H1 (cell line): ENCODE measurements at regions not wholly inside any gene's neighbourhood (a gene's known extent, or its start where the extent isn't known, plus 50 kb on each side); places are given as distances from the start of the nearest gene placed in this dataset.

Source experiments
- CTCF ChIA-PET: fragments of 300-600 bp; sonication (Branson Sonifier 250); formaldehyde crosslinking; loops from one replicate; lab custom pipeline; 2021; ENCODE audit not compliant: partially characterized antibody; lab: Charles Lee
- POLR2A ChIA-PET: fragments of 300-600 bp; sonication (Branson Sonifier 250); formaldehyde crosslinking; loops from one replicate; lab custom pipeline; 2021; ENCODE audit warnings: inconsistent platforms; ENCODE audit not compliant: partially characterized antibody; lab: Charles Lee
- DNase-seq, 2 experiments: peaks; one replicate each; pipeline versions ENCODE4 v3.0.0 to v3.0.0-alpha.2; 2010 to 2022; ENCODE audit warnings: low spot score in 2 of 2, low read depth in 1 of 2, mixed read lengths in 1 of 2
- FAIRE-seq: peaks from 2 replicates; lab custom pipeline; 2011; peaks lifted over from hg19 to GRCh38; lab: Jason Lieb, UNC
- H2AFZ ChIP-seq: 2 replicates; pipeline ENCODE4 v1.8.1; 2012; ENCODE audit warnings: low read length, inconsistent platforms
- H2AK5ac ChIP-seq: 2 replicates; pipeline ENCODE4 v1.6.1; 2013; ENCODE audit warnings: low read depth, low read length
- H2BK120ac ChIP-seq: replicated peaks from 2 replicates; pipeline ENCODE3; 2013; ENCODE audit warnings: low read depth, low read length, inconsistent platforms
- H2BK12ac ChIP-seq: 2 replicates; pipeline ENCODE4 v1.6.1; 2013; ENCODE audit warnings: low read depth, low read length
- H2BK15ac ChIP-seq: 2 replicates; pipeline ENCODE4 v1.6.1; 2013; ENCODE audit warnings: low read length
- H2BK20ac ChIP-seq: 2 replicates; pipeline ENCODE4 v1.6.1; 2013; ENCODE audit warnings: low read length
- H2BK5ac ChIP-seq: 2 replicates; pipeline ENCODE4 v1.6.1; 2013; ENCODE audit warnings: low read depth, low read length
- H3K14ac ChIP-seq: 2 replicates; pipeline ENCODE4 v1.6.1; 2013; ENCODE audit warnings: inconsistent platforms; ENCODE audit not compliant: insufficient read length
- H3K18ac ChIP-seq: 2 replicates; pipeline ENCODE4 v1.6.1; 2013; ENCODE audit warnings: low read length; ENCODE audit errors: extremely low read depth
- H3K23ac ChIP-seq: 2 replicates; pipeline ENCODE4 v1.6.1; 2013; ENCODE audit warnings: inconsistent platforms; ENCODE audit not compliant: insufficient read length
- H3K23me2 ChIP-seq: 2 replicates; pipeline ENCODE4 v1.6.1; 2013; ENCODE audit warnings: low read depth, low read length
- H3K27ac ChIP-seq: 2 replicates; pipeline ENCODE4 v1.6.1; 2011; ENCODE audit warnings: low read depth, low read length, inconsistent platforms
- H3K27me3 ChIP-seq, 4 experiments: replicated peaks in 1 of 4; 1 replicate in 1 of 4; 2 replicates in 3 of 4; pipeline versions ENCODE4 v1.6.1 to v1.8.1; 2011 to 2013; ENCODE audit warnings: low read length in 3 of 4, mild to moderate bottlenecking in 3 of 4, inconsistent platforms in 2 of 4, mixed read lengths in 2 of 4, moderate library complexity in 1 of 4; ENCODE audit not compliant: control insufficient read depth in 3 of 4, insufficient read depth in 3 of 4; ENCODE audit errors: extremely low read depth in 1 of 4
- H3K36me3 ChIP-seq, 4 experiments: 2 replicates each; pipeline versions ENCODE4 v1.6.1 to v1.8.1; 2011 to 2013; ENCODE audit warnings: mild to moderate bottlenecking in 4 of 4, low read length in 3 of 4, moderate library complexity in 2 of 4, control low read depth in 1 of 4, inconsistent platforms in 1 of 4; ENCODE audit not compliant: insufficient read depth in 4 of 4, control insufficient read depth in 2 of 4
- H3K4ac ChIP-seq: replicated peaks from 2 replicates; pipeline ENCODE3; 2013; ENCODE audit warnings: low read length, low read depth, mixed read lengths, inconsistent platforms; ENCODE audit not compliant: insufficient read length
- H3K4me1 ChIP-seq, 4 experiments: replicated peaks in 1 of 4; 1 replicate in 1 of 4; 2 replicates in 3 of 4; pipeline versions ENCODE4 v1.6.1 to v1.8.1; 2011 to 2013; ENCODE audit warnings: low read length in 3 of 4, inconsistent platforms in 2 of 4, mixed read lengths in 1 of 4; ENCODE audit not compliant: insufficient read depth in 4 of 4, control insufficient read depth in 3 of 4
- H3K4me2 ChIP-seq, 2 experiments: 2 replicates each; pipeline versions ENCODE4 v1.6.1 to v1.8.1; 2011 to 2013; ENCODE audit warnings: low read depth in 2 of 2, low read length in 2 of 2, control low read depth in 1 of 2, inconsistent platforms in 1 of 2, mild to moderate bottlenecking in 1 of 2; ENCODE audit not compliant: insufficient read depth in 1 of 2
- H3K4me3 ChIP-seq, 4 experiments: fragments of 200-600, 300-600 bp in 1 of 4; sonication (generic), shearing (Covaris generic), sonication (Bioruptor Twin) in 1 of 4; 2 replicates each; pipeline versions ENCODE4 v1.5.1 to v1.8.1; 2011 to 2016; ENCODE audit warnings: low read length in 4 of 4, low read depth in 3 of 4, control low read depth in 2 of 4, inconsistent platforms in 2 of 4, mild to moderate bottlenecking in 2 of 4, mixed read lengths in 1 of 4, moderate library complexity in 1 of 4; ENCODE audit not compliant: insufficient read depth in 2 of 4; ENCODE audit errors: extremely low read depth in 1 of 4
- H3K56ac ChIP-seq: replicated peaks from 2 replicates; pipeline ENCODE3; 2013; ENCODE audit warnings: low read depth, mild to moderate bottlenecking, mixed read lengths, low read length, inconsistent platforms; ENCODE audit not compliant: insufficient read length
- H3K79me1 ChIP-seq: 2 replicates; pipeline ENCODE4 v1.6.1; 2013; ENCODE audit warnings: low read depth, low read length, control low read depth
- H3K79me2 ChIP-seq, 2 experiments: 2 replicates each; pipeline versions ENCODE4 v1.6.1 to v1.8.1; 2012 to 2013; ENCODE audit warnings: low read length in 2 of 2, mild to moderate bottlenecking in 2 of 2, inconsistent platforms in 1 of 2; ENCODE audit not compliant: insufficient read depth in 2 of 2, control insufficient read depth in 1 of 2
- H3K9ac ChIP-seq, 4 experiments: replicated peaks in 1 of 4; 1 replicate in 1 of 4; 2 replicates in 3 of 4; pipeline versions ENCODE4 v1.6.1 to v1.8.1; 2011 to 2013; ENCODE audit warnings: low read depth in 3 of 4, low read length in 3 of 4, control low read depth in 2 of 4, mild to moderate bottlenecking in 2 of 4, moderate library complexity in 2 of 4, inconsistent platforms in 1 of 4; ENCODE audit errors: extremely low read depth in 1 of 4
- H3K9me3 ChIP-seq, 2 experiments: 2 replicates each; pipeline versions ENCODE4 v1.6.1 to v1.8.1; 2012 to 2013; ENCODE audit warnings: mild to moderate bottlenecking in 2 of 2, moderate library complexity in 2 of 2, control low read depth in 1 of 2, inconsistent platforms in 1 of 2, low read depth in 1 of 2, low read length in 1 of 2, mixed read lengths in 1 of 2; ENCODE audit not compliant: insufficient read depth in 2 of 2
- H4K20me1 ChIP-seq, 2 experiments: replicated peaks in 1 of 2; 2 replicates each; pipeline versions ENCODE3 to v1.8.1; 2011 to 2013; ENCODE audit warnings: inconsistent platforms in 2 of 2, low read length in 2 of 2, mild to moderate bottlenecking in 1 of 2; ENCODE audit not compliant: insufficient read depth in 2 of 2, control insufficient read depth in 1 of 2
- H4K5ac ChIP-seq: 2 replicates; pipeline ENCODE4 v1.6.1; 2013; ENCODE audit warnings: low read length, low read depth, mixed read lengths, inconsistent platforms; ENCODE audit not compliant: insufficient read length
- H4K8ac ChIP-seq: 2 replicates; pipeline ENCODE4 v1.8.0; 2013; ENCODE audit warnings: mild to moderate bottlenecking, moderate library complexity, low read length, inconsistent platforms; ENCODE audit not compliant: insufficient read depth; ENCODE audit errors: extremely low read depth
- H4K91ac ChIP-seq: replicated peaks from 2 replicates; pipeline ENCODE3; 2013; ENCODE audit warnings: low read length, mixed read lengths, inconsistent platforms; ENCODE audit not compliant: insufficient read length
- CEBPB ChIP-seq: IDR thresholded peaks from 2 replicates; pipeline ENCODE4 v1.6.1; 2012; ENCODE audit warnings: low read depth, low read length
- NANOG ChIP-seq: IDR thresholded peaks from 2 replicates; pipeline ENCODE4 v1.6.1; 2011; ENCODE audit warnings: low read length, low read depth, mild to moderate bottlenecking, inconsistent platforms; ENCODE audit not compliant: insufficient read depth, poor library complexity, severe bottlenecking
- WGBS, 2 experiments: shearing (Covaris generic) in 1 of 2; methylation state at CpG; one replicate each; pipeline versions ENCODE4 v1.1.6 to v1.1.7; 2013 to 2015; ENCODE audit warnings: low lambda C conversion rate in 2 of 2, mixed read lengths in 2 of 2, inconsistent platforms in 1 of 2, low coverage in 1 of 2, missing lambda C conversion rate in 1 of 2; ENCODE audit not compliant: insufficient replicate concordance in 2 of 2, insufficient coverage in 1 of 2, insufficient read length in 1 of 2; ENCODE audit errors: extremely low coverage in 1 of 2, missing lambda C conversion rate in 1 of 2; 5-methylcytosine and 5-hydroxymethylcytosine counted together

DNA sequence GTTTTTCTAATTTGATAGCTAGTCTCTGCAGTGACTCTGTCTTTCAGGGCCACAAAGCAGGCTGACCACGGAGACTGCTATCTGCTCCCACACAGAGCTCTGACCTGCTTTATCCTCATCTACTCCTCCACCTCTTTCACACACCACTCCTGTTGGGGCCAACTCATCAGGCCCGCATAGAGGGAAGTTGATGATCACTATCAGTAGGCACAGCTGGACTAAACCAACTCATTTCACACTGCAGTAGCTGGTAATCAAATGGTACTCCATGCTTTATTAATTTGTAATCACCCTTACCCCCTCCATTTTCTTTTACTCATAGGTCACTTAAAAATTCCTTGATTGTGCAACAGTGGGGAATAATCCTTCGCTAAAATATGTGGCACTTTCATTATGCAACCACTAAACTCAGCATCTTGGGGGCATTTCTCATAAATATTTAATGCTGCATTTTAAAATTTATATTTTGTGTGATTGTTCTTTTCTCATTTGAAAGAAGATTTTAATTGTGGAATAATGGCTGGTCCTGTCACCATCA is 249.8 kb upstream of the GCFC2 start:
- Histone ChIP-seq H3K18ac (no peak overlapping the region), H3K9ac (no peak overlapping the region), H2BK15ac (no peak overlapping the region), H3K36me3 (no peaks in the 10 kb centered on the region), H3K4me2 (no peak overlapping the region), H2AK5ac (no peak overlapping the region), H4K91ac (no peak overlapping the region), H2BK12ac (no peak overlapping the region), H4K5ac (no peak overlapping the region), H3K9me3 (no peaks in the 10 kb centered on the region), H4K8ac (no peak overlapping the region; the same call in 1 of the 2 replicates), H2BK5ac (no peak overlapping the region), H3K14ac (no peak overlapping the region), H2BK20ac (no peak overlapping the region), H3K56ac (no peak overlapping the region), H3K4me1 (peaks cover 2 to 8% (median 4%) of the 10 kb centered on the region in 4 experiments; a peak in 3 of 7 replicates), H2AFZ (no peak overlapping the region; the same call in 1 of the 2 replicates), H3K79me2 (no peaks in the 10 kb centered on the region), H3K23me2 (no peaks in the 10 kb centered on the region), H3K4me3 (no peak overlapping the region), H3K79me1 (no peaks in the 10 kb centered on the region), H3K23ac (no peak overlapping the region), H4K20me1 (no peaks in the 10 kb centered on the region), H2BK120ac (no peak overlapping the region), H3K27me3 (no peaks in the 10 kb centered on the region), H3K27ac (no peak overlapping the region), H3K4ac (no peak overlapping the region)
- FAIRE-seq (no peak), DNase-seq (no peak)
- POLR2A ChIA-PET, result no interaction called here
- CTCF ChIA-PET, result interaction anchor here (0.6 to 1.1 kb wide), 2 partner anchors 64 to 516 kb away, joined by 3 read pairs; no protein-coding TSS in a partner anchor
- 92% methylated on average over 3 of the region's 3 CpGs; no CpG with 5 or more reads in 1 of the 2 experiments for WGBS, 2 experiments
- no peak for TF ChIP-seq NANOG
- peak; percentile 27; the same call in 1 of the 2 replicates for TF ChIP-seq CEBPB
